Ascending aorta (tissue), 2 donors: ENCODE measurements at regions not wholly inside any gene's neighbourhood (a gene's known extent, or its start where the extent isn't known, plus 50 kb on each side); places are given as distances from the start of the nearest gene placed in this dataset.

Source experiments
- DNase-seq, 2 donors: peaks; one replicate each; pipeline ENCODE4 v3.0.0-alpha.2; 2019; ENCODE audit warnings: low spot score in 2 of 2
- H3K27ac ChIP-seq, 2 donors: fragments of 200-600 bp; sonication (generic); one replicate each; pipeline ENCODE4 v1.5.1; 2016 to 2017; ENCODE audit warnings: mild to moderate bottlenecking in 1 of 2
- H3K27me3 ChIP-seq: fragments of 200-600 bp; sonication (generic); one replicate; pipeline ENCODE4 v1.5.1; 2017
- H3K36me3 ChIP-seq, 2 donors: fragments of 200-600 bp; sonication (generic); one replicate each; pipeline ENCODE4 v1.5.1; 2016
- H3K4me1 ChIP-seq, 2 donors: fragments of 200-600 bp; sonication (generic); one replicate each; pipeline ENCODE4 v1.5.1; 2016 to 2017; ENCODE audit warnings: mild to moderate bottlenecking in 1 of 2
- H3K4me3 ChIP-seq, 2 donors: fragments of 200-600 bp; sonication (generic); one replicate each; pipeline ENCODE4 v1.5.1; 2016 to 2017; ENCODE audit warnings: mild to moderate bottlenecking in 1 of 2
- H3K9me3 ChIP-seq, 2 donors: fragments of 200-600 bp; sonication (generic); one replicate each; pipeline ENCODE4 v1.5.1; 2016
- CTCF ChIP-seq, 3 experiments: fragments of 200-600 bp in 2 of 3; fragments of 450-650 bp in 1 of 3; sonication (generic) in 2 of 3; IDR thresholded peaks; one replicate each; pipeline ENCODE4 v1.5.1; 2016 to 2019; ENCODE audit warnings: antibody characterized with exemption in 3 of 3, mild to moderate bottlenecking in 1 of 3, moderate library complexity in 1 of 3
- intact Hi-C: fragments of 100-400 bp; cut with DNase I; formaldehyde crosslinking; loops from one replicate; pipeline ENCODE4 v1.15.1; 2023

- TF ChIP-seq CTCF (IDR thresholded peaks at IDR 0.05): no peak
- H3K9me3 ChIP-seq: no peaks in the 10 kb centered on the region
- intact Hi-C loops: no loop called here
Observed at GRCh38 chr5:101917166-101917565, 378.9 kb downstream of the SLCO4C1 start.

DNA sequence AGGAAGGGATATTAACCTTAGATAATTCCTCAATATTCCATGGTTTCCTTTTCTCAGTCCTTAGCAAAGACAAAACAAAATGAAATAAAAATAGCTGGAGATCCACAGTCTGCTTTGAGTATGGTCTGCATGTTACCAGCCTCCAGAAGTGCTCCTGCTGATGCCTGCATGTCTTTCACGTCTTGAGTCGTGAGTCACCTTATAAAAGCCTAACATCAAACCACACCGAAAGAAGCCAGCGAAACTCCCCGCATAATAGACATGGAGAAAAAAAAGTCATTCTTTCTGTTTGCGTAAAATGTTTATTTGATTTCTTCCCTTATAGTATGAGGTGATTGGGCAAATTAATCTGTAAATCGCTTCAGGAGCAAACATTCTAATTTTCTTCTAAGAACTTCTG lies 380.5 kb downstream of the SLCO4C1 start:
- H3K27ac ChIP-seq: no peak overlapping the region
- H3K27me3 ChIP-seq: no peaks in the 10 kb centered on the region
- no peaks in the 10 kb centered on the region for H3K36me3 ChIP-seq
- no peak for DNase-seq
- no peak overlapping the region for H3K4me3 ChIP-seq
- H3K4me1 ChIP-seq: no peaks in the 10 kb centered on the region
- intact Hi-C loops: no loop called here
- H3K9me3 ChIP-seq: no peaks in the 10 kb centered on the region
- TF ChIP-seq CTCF (IDR thresholded peaks at IDR 0.05): no peak

More at GRCh38 chr5:101917166-101917565, 378.9 kb downstream of the SLCO4C1 start:
- Histone ChIP-seq H3K27ac (no peak overlapping the region), H3K4me1 (no peaks in the 10 kb centered on the region), H3K4me3 (no peak overlapping the region), H3K27me3 (no peaks in the 10 kb centered on the region), H3K36me3 (no peaks in the 10 kb centered on the region)
- DNase-seq: no peak

DNA sequence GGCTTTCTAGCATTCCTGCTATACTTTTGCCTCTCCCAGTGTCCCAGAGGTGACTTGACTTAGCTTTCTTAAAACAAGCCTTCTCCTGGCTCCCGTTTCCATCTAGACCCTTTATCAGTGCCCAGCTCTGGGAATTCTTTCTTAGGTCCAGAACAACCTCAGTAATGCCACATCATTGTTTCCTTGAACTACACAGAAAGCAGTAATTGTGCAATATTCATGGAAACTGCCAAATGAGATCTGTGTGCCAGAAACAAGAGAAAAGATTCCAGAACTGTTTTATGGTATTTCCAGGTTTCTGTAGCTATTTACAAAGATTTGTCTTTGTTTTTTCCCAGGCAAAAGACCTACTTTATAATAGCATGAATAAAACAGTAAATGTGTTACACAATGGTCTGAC lies 391.3 kb downstream of the SLCO4C1 start:
- DNase-seq: no peak
- Histone ChIP-seq H3K4me1 (no peaks in the 10 kb centered on the region), H3K9me3 (no peaks in the 10 kb centered on the region), H3K27me3 (no peaks in the 10 kb centered on the region), H3K4me3 (no peak overlapping the region), H3K36me3 (no peaks in the 10 kb centered on the region), H3K27ac (no peak overlapping the region)
- no peak for TF ChIP-seq CTCF (IDR thresholded peaks at IDR 0.05)
- intact Hi-C loops: no loop called here

- H3K27me3 ChIP-seq: no peaks in the 10 kb centered on the region
- intact Hi-C loops: no loop called here
- TF ChIP-seq CTCF (IDR thresholded peaks at IDR 0.05): no peak
Observed at GRCh38 chr5:101897914-101898313, 398.2 kb downstream of the SLCO4C1 start.

DNA sequence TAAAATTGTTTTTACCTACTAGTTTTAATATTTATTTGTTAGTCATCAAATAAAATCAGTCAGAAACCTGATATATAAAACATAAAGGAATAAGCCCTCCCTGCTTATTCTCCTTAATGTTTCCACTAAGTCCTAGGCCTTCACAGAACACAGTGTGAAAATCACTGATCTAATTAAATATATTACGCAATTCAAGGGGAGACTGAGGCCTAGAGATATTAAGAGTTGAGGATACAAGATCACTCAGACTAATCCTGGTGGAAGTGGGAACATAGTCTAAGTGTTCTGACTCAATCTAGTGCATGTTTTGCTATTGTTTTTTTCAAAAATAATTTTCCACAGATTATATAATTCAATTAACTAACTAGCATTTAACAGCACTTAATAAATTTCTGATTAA lies 401.1 kb downstream of the SLCO4C1 start:
- Histone ChIP-seq H3K27me3 (no peaks in the 10 kb centered on the region), H3K27ac (no peak overlapping the region), H3K36me3 (no peaks in the 10 kb centered on the region), H3K4me1 (no peaks in the 10 kb centered on the region), H3K9me3 (no peaks in the 10 kb centered on the region), H3K4me3 (no peak overlapping the region)
- no peak for DNase-seq
- no peak for TF ChIP-seq CTCF (IDR thresholded peaks at IDR 0.05)
- intact Hi-C loops: no loop called here

More at GRCh38 chr5:101897914-101898313, 398.2 kb downstream of the SLCO4C1 start:
- Histone ChIP-seq H3K27ac (no peak overlapping the region), H3K36me3 (no peaks in the 10 kb centered on the region), H3K9me3 (no peaks in the 10 kb centered on the region), H3K4me1 (no peaks in the 10 kb centered on the region), H3K4me3 (no peak overlapping the region)
- no peak for DNase-seq

- no peak overlapping the region for H3K4me3 ChIP-seq
- H3K36me3 ChIP-seq: no peaks in the 10 kb centered on the region
- no peaks in the 10 kb centered on the region for H3K9me3 ChIP-seq
- H3K4me1 ChIP-seq: peaks cover 0 to 18% of the 10 kb centered on the region in 2 donors
- DNase-seq: no peak
- no peak for TF ChIP-seq CTCF (IDR thresholded peaks at IDR 0.05)
- intact Hi-C loops: no loop called here
- H3K27me3 ChIP-seq: no peaks in the 10 kb centered on the region
- peak overlapping the region; percentile 8 to 37 for H3K27ac ChIP-seq
Observed at GRCh38 chr5:101878190-101878589, 417.9 kb downstream of the SLCO4C1 start.
